Fibroblast of mammary gland (primary cell): ENCODE measurements at regions not wholly inside any gene's neighbourhood (a gene's known extent, or its start where the extent isn't known, plus 50 kb on each side); places are given as distances from the start of the nearest gene placed in this dataset.

Experiments
- DNase-seq: peaks from one replicate; pipeline ENCODE4 v3.0.0-alpha.2; 2010; ENCODE audit warnings: low read depth
- H3K4me3 ChIP-seq: 2 replicates; pipeline ENCODE4 v1.5.1; 2011; ENCODE audit warnings: low read depth, mild to moderate bottlenecking, low read length, moderate library complexity; ENCODE audit not compliant: control insufficient read depth
- TF ChIP-seq, protein P1 (sequence below): conservative IDR thresholded peaks from 2 replicates; pipeline ENCODE4 v1.5.1; 2011; ENCODE audit warnings: low read depth, low read length, inconsistent platforms; ENCODE audit not compliant: control insufficient read depth, insufficient read depth

DNA sequence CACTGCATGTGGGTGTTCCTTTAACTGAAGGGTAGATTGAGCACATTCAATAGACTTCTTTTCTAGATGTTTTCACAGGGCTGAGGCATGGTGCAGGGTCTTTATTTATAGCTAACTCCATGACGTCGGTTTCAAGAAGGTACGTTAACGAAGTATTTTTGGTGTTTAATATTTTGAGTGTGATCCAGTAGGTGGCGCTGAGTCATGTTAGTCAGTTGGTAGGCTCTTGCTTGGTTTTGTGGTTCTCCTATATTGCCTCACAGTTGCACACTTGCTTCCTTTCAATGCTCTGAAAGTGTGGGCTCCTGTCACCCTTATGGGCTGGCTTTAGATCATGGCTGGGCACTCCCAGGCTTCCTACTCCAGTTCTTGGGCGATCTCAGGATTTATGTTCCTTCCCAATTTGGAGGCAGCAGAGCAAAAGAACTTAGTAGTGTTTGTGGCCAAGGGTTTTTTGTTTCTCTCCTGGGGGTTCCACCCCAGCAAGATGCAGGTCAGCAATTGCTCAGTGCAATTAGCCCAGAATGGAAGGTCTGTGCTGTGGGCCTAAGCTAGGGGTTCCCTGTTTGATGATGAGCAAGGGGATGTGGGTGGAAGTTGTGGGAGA, 471.6 kb upstream of the FOXG1 start:
- H3K4me3 ChIP-seq, result no peak overlapping the region
- TF ChIP-seq, protein P1, sequence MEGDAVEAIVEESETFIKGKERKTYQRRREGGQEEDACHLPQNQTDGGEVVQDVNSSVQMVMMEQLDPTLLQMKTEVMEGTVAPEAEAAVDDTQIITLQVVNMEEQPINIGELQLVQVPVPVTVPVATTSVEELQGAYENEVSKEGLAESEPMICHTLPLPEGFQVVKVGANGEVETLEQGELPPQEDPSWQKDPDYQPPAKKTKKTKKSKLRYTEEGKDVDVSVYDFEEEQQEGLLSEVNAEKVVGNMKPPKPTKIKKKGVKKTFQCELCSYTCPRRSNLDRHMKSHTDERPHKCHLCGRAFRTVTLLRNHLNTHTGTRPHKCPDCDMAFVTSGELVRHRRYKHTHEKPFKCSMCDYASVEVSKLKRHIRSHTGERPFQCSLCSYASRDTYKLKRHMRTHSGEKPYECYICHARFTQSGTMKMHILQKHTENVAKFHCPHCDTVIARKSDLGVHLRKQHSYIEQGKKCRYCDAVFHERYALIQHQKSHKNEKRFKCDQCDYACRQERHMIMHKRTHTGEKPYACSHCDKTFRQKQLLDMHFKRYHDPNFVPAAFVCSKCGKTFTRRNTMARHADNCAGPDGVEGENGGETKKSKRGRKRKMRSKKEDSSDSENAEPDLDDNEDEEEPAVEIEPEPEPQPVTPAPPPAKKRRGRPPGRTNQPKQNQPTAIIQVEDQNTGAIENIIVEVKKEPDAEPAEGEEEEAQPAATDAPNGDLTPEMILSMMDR, result peak; percentile 38
- peak; percentile 66 for DNase-seq

DNA sequence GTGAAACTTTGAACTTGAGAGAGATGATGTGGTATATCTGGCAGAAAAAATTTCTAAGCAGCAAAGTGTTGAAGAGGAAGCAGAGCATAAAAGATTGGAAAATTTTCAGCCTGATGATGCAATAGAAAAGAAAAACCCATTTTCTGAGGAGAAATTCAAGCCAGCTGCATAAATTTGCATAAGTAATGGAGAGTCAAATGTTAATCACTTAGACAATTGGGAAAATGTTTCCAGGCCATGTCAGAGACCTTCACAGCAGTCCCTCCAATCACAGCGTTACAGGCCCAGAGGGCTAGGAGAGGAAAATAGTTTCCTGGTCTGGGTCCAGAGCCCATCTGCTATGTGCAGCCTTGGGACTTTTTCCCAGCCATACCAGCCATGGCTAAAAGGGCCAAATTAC, 469.0 kb upstream of the FOXG1 start:
- TF ChIP-seq, protein P1, result no peak
- DNase-seq, result peak; percentile 7
- no peak overlapping the region for H3K4me3 ChIP-seq

DNA sequence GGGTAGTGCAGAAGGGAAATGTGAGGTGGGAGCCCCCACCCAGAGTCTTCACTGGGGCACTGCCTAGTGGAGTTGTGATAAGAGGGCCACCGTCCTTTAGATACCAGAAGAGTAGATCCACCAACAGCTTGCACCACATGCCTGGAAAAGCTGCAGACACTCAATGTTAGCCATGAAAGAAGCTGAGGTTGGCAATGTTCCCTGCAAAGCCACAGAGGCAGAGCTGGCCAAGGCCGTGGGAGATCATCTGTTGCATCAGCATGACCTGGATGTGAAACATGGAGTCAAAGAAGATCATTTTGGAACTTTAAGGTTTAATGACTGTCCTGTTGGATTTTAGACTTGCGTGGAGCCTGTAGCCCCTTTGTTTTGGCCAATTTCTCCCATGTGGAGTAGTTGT, 468.4 kb upstream of the FOXG1 start:
- DNase-seq, result peak; percentile 63
- no peak overlapping the region for H3K4me3 ChIP-seq
- TF ChIP-seq, protein P1, result no peak

DNA sequence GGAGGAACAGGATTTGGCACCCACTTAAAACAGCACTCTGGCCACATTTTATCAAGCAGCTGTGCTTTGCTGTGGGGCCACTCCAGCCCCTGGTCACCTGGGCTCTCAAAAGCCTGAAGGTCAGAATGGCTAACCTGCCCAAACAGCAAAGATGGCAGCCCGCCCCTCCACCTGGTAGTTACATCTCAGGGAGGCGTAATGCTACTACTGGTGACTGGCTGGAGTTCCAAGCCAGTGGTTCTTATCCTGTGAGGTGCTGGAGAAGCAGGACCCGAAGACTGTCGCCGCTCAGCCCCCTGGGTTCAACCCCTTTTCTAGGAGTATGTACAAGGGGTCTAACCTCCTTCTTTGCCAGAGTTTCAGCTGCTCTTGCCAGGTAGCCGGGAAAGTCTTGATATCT, 467.4 kb upstream of the FOXG1 start:
- DNase-seq, result no peak
- H3K4me3 ChIP-seq, result no peak overlapping the region
- TF ChIP-seq, protein P1, result no peak

DNA sequence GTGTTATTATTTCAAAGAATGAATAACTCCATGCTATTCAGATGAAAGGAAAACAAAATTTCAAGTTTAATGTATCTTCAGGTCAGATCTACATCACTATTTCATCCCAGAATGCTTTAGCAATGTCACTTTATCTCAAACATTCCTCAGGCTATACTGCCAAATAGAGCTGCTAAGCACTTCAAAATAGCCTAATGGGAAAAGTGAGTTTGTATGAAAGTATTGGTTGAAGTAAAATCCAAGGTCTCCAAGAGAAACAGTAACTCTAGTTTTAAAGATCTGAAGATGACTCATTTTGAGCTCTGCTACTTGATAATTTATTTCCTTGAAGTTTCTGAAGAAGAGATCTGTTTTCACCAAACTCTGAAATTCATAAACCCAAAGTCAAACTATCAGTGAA, 466.2 kb upstream of the FOXG1 start:
- DNase-seq, result peak; percentile 7
- H3K4me3 ChIP-seq, result no peak overlapping the region
- TF ChIP-seq, protein P1, result no peak

DNA sequence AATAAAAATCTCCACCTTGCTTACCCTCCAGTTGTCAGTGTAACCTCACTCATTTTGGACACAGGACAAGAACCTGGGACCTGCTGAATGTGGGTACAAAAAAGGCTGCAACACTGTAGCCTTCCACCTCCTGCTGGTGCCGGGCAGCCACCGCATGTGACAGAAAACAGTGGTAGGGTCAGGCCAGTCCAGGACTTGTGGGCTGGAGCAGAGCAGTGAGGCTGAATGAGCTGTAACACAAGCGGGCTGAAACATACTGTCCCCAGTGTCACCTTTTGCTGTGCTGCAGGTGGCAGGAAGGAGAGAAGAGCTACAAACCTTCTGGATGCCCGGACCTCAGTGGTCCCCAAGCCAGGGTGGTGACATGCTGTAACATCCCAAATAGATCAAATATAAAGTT, 465.4 kb upstream of the FOXG1 start:
- DNase-seq, result no peak
- no peak overlapping the region for H3K4me3 ChIP-seq
- TF ChIP-seq, protein P1, result no peak

DNA sequence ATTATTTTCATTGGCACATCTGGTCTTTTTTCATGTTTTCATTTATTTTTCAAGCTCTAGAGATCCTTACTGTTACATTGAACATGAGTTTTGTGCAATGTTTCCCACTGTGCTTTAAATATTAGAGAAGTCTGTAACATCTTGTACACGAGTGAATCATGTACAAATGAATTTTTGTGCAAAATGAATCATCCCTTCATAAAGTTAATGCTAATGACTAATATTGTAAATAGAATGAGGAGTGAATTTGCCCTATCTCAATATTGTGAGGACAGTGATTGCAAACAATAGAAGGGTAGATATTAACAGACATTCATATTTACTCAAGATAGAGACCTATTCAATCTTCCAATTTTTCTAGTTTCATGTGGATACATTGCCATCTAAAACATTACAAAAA, 463.3 kb upstream of the FOXG1 start:
- DNase-seq, result peak; percentile 66

More for the DNA sequence above, 463.3 kb upstream of the FOXG1 start:
- no peak overlapping the region for H3K4me3 ChIP-seq
- TF ChIP-seq, protein P1, result no peak
